ENCODE measurements at regions not wholly inside any gene's neighbourhood (a gene's known extent, or its start where the extent isn't known, plus 50 kb on each side); places are given as distances from the start of the nearest gene placed in this dataset.

DNA sequence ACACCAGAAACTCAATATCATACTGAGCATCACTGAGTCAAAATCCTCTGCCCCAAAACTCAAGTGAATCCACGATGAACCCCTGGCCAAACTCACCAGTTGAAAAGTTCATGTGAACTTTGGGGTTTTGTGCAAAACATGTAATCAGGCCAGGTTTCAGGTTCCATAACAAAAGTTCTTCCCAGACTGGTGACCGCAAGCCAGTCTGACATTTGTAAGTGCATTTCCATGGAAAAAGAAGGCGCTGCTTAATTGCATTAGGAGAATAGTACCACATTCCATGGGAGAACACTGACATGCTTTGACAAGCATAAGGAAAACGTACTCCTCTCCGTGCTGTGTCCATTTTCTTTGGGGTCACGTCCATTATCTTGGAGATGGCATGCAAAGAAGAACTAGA lies 567.0 kb downstream of the BNC2 start:
- no peak overlapping the region for H3K27ac Mint-ChIP-seq
- no peak for ATAC-seq
- H3K9me3 Mint-ChIP-seq, result no peaks in the 10 kb centered on the region
- DNase-seq (ENCODE audit: low spot score in 2 of 2), result no peak
- H3K36me3 Mint-ChIP-seq, result no peaks in the 10 kb centered on the region

GRCh38 chr9:16304301-16304700 lies 566.2 kb downstream of the BNC2 start:
- H3K9me3 Mint-ChIP-seq, result no peaks in the 10 kb centered on the region
- ATAC-seq (no peak), DNase-seq (ENCODE audit: low spot score in 2 of 2) (no peak)
- no peak overlapping the region for H3K27ac Mint-ChIP-seq
- H3K36me3 Mint-ChIP-seq, result no peaks in the 10 kb centered on the region

GRCh38 chr9:16306586-16306985 lies 563.9 kb downstream of the BNC2 start:
- DNase-seq (ENCODE audit: low spot score in 2 of 2) (no peak), ATAC-seq (no peak)
- no peaks in the 10 kb centered on the region for H3K9me3 Mint-ChIP-seq
- H3K27ac Mint-ChIP-seq, result no peak overlapping the region
- H3K36me3 Mint-ChIP-seq, result no peaks in the 10 kb centered on the region

- DNase-seq (ENCODE audit: low spot score in 2 of 2) (no peak), ATAC-seq (no peak)
- Mint-ChIP-seq H3K9me3 (no peaks in the 10 kb centered on the region), H3K36me3 (no peaks in the 10 kb centered on the region), H3K27ac (no peak overlapping the region)
Observed at GRCh38 chr9:16307626-16308195, 562.8 kb downstream of the BNC2 start.

DNA sequence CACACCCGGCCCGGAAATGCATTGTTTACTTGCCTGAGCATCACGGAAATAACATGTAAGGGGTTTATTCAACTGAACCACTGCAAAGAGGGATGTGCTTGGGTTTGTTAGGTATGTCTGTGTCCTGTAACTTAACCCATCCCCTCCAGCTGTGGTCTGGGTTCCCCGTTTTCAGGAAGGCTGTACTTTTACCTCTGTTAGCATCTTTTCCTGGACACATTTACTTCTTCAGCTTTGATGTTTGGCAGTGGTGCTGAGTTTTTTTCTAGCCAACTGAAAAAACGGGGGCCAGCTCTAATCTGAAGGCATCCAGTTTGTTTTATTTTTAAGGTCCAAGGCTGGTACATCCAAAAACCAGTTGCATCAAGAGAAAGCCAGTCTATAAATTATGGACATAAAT lies 561.8 kb downstream of the BNC2 start:
- Mint-ChIP-seq H3K36me3 (no peaks in the 10 kb centered on the region), H3K27ac (no peak overlapping the region), H3K9me3 (no peaks in the 10 kb centered on the region)
- ATAC-seq (no peak), DNase-seq (ENCODE audit: low spot score in 2 of 2) (no peak)

- Mint-ChIP-seq H3K27ac (no peak overlapping the region), H3K36me3 (no peaks in the 10 kb centered on the region), H3K9me3 (no peaks in the 10 kb centered on the region)
- ATAC-seq, result no peak
- no peak for DNase-seq (ENCODE audit: low spot score in 2 of 2)
Observed at GRCh38 chr9:16309082-16309468, 561.4 kb downstream of the BNC2 start.

GRCh38 chr9:16309469-16310271 lies 560.8 kb downstream of the BNC2 start:
- ATAC-seq (no peak), DNase-seq (ENCODE audit: low spot score in 2 of 2) (no peak)
- no peaks in the 10 kb centered on the region for H3K36me3 Mint-ChIP-seq
- no peaks in the 10 kb centered on the region for H3K9me3 Mint-ChIP-seq
- no peak overlapping the region for H3K27ac Mint-ChIP-seq

DNA sequence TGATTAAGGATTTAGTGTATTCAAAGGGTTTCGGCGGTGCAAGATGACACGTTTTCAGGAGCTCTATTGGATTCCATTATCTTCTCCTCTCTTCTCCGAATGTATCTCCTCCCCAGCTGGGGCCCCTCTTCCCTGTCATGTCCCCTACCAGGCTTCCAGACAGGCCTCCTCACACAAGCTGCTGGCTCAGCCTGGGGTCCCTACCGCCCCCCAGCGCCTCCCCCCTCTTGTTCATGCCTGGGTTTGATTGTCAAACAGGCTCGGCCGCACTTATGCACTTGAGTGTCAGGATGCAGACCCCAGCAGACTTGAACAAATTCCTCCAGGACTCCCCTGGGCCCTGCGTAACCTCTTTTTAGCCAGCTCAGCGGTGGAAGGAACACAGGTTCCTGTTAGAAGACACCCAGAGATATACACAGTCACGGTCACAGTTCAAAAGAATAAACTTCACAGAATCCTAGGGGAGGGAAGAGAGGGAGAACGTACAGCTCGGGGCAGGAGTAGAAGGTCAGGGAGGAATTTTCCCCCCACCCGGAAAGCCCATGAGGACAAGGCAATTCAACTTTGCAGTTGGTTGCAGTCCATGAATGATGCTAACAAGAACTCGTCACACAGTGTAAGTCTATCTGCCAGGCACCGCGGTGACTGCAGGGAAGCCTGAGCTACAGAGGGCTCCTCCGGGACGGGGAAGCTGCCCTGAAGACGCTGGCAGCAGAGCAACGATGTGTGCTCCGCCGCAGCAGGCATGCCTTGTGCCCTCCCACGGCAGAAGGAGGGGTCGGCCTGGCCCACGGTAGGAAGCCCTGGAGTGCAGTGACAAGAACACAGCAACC lies 560.0 kb downstream of the BNC2 start:
- H3K9me3 Mint-ChIP-seq, result no peaks in the 10 kb centered on the region
- H3K36me3 Mint-ChIP-seq, result no peaks in the 10 kb centered on the region
- no peak overlapping the region for H3K27ac Mint-ChIP-seq
- ATAC-seq, result no peak
- no peak for DNase-seq (ENCODE audit: low spot score in 2 of 2)

GRCh38 chr9:16312116-16312515 lies 558.4 kb downstream of the BNC2 start:
- Mint-ChIP-seq H3K36me3 (no peaks in the 10 kb centered on the region), H3K27ac (no peak overlapping the region), H3K9me3 (no peaks in the 10 kb centered on the region)
- ATAC-seq (no peak), DNase-seq (ENCODE audit: low spot score in 2 of 2) (no peak)

- Mint-ChIP-seq H3K27ac (no peak overlapping the region), H3K36me3 (no peaks in the 10 kb centered on the region), H3K9me3 (no peaks in the 10 kb centered on the region)
- DNase-seq (ENCODE audit: low spot score in 2 of 2) (no peak), ATAC-seq (no peak)
Observed at GRCh38 chr9:16312962-16313546, 557.4 kb downstream of the BNC2 start.

- DNase-seq (ENCODE audit: low spot score in 2 of 2) (no peak), ATAC-seq (no peak)
- Mint-ChIP-seq H3K27ac (no peak overlapping the region), H3K36me3 (no peaks in the 10 kb centered on the region), H3K9me3 (no peaks in the 10 kb centered on the region)
Observed at GRCh38 chr9:16314476-16314875, 556.0 kb downstream of the BNC2 start.

DNA sequence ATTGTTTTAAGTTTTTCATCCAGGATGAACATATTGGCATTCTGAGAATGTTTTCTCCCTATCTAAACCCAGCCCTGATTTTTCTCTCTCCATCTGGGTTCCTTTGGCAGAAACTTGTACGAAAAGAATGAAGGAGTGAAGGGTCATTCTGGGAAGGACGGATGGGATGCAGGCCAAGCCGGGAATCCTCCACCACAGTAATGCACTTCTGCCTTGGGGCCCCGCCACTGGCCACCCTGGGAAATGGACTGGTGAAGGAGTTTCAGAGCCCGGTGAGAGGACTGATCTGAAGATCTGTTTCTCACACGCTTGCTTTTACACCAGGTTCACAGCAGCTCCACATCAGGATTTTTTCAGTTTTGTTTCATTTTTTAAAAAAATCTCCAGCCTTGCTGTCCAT lies 554.8 kb downstream of the BNC2 start:
- DNase-seq (ENCODE audit: low spot score in 2 of 2), result no peak
- H3K27ac Mint-ChIP-seq, result no peak overlapping the region
- ATAC-seq, result no peak
- H3K9me3 Mint-ChIP-seq, result no peaks in the 10 kb centered on the region
- no peaks in the 10 kb centered on the region for H3K36me3 Mint-ChIP-seq

DNA sequence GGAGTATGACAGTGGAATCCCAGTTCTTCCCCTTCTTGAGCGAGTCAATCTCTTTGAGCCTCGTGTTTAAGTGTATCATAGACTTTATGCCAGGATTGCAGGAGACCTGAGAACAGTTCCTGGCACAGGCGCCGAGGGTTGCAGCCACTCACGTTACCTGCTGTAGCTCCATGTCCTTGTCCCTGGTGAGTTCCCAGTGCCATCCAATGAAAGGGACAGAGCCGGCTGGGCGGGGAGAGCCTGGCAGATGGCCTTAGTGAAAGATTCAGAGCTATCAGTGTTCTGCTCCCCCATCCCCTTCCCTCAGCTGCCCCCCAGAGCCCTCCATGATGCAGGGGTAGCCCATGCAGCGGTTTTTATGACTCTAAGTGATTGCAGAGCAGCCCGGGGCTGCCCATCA lies 554.0 kb downstream of the BNC2 start:
- DNase-seq (ENCODE audit: low spot score in 2 of 2), result no peak
- no peak for ATAC-seq
- no peaks in the 10 kb centered on the region for H3K36me3 Mint-ChIP-seq
- peak overlapping the region in 1 of 2 donors; percentile 55 for H3K27ac Mint-ChIP-seq
- H3K9me3 Mint-ChIP-seq, result no peaks in the 10 kb centered on the region

GRCh38 chr9:16316911-16317817 lies 553.3 kb downstream of the BNC2 start:
- no peak for DNase-seq (ENCODE audit: low spot score in 2 of 2)
- no peaks in the 10 kb centered on the region for H3K36me3 Mint-ChIP-seq
- no peaks in the 10 kb centered on the region for H3K9me3 Mint-ChIP-seq
- ATAC-seq, result no peak
- H3K27ac Mint-ChIP-seq, result peak overlapping the region in 1 of 2 donors; percentile 55

GRCh38 chr9:16318516-16319060 lies 551.9 kb downstream of the BNC2 start:
- Mint-ChIP-seq H3K9me3 (no peaks in the 10 kb centered on the region), H3K36me3 (no peaks in the 10 kb centered on the region), H3K27ac (no peak overlapping the region)
- ATAC-seq, result no peak
- DNase-seq (ENCODE audit: low spot score in 2 of 2), result no peak

DNA sequence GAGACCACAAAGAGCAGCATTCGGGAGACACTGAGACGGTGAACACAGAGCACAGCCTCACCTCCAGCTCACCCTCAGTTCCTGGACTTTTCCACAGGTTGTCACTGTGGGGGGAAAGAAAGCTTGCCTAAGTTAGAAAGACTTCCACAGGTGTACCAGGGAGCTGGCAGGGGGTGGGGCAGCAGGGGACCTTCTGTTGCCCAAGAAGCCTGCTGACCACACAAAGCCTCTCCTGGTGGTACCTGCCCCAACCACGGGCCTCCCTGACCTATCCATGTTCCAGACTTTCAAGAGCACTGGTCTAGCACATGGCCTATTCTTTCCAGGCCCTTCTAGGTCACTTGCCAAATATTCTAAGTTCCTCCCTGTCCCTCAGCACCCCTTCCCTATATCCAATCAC lies 550.8 kb downstream of the BNC2 start:
- Mint-ChIP-seq H3K9me3 (no peaks in the 10 kb centered on the region), H3K36me3 (no peaks in the 10 kb centered on the region), H3K27ac (no peak overlapping the region)
- DNase-seq (ENCODE audit: low spot score in 2 of 2) (no peak), ATAC-seq (no peak)

Data from activated naive CD4-positive, alpha-beta T cell treated with anti-CD3 and anti-CD28 coated beads, Interleukin-2, amount 50 U/mL, for 72 hours (primary cell).